ENCODE measurements at regions not wholly inside any gene's neighbourhood (a gene's known extent, or its start where the extent isn't known, plus 50 kb on each side); places are given as distances from the start of the nearest gene placed in this dataset.

GRCh38 chr5:100421360-100421759 lies 113.8 kb upstream of the FAM174A start:
- Histone ChIP-seq H3K9me3 (ENCODE audit: control insufficient read depth, low read length) (no peaks in the 10 kb centered on the region), H3K4me2 (ENCODE audit: low read length) (no peak overlapping the region), H3K27me3 (ENCODE audit: control insufficient read depth, insufficient read depth, low read length) (no peaks in the 10 kb centered on the region), H3K79me2 (no peaks in the 10 kb centered on the region), H2AFZ (no peak overlapping the region), H3K4me3 (ENCODE audit: low read depth, low read length) (no peak overlapping the region), H3K9ac (no peak overlapping the region), H3K27ac (no peak overlapping the region), H3K4me1 (no peaks in the 10 kb centered on the region), H3K36me3 (ENCODE audit: control insufficient read depth, insufficient read depth, low read length) (no peaks in the 10 kb centered on the region)
- TF ChIP-seq, protein P1, sequence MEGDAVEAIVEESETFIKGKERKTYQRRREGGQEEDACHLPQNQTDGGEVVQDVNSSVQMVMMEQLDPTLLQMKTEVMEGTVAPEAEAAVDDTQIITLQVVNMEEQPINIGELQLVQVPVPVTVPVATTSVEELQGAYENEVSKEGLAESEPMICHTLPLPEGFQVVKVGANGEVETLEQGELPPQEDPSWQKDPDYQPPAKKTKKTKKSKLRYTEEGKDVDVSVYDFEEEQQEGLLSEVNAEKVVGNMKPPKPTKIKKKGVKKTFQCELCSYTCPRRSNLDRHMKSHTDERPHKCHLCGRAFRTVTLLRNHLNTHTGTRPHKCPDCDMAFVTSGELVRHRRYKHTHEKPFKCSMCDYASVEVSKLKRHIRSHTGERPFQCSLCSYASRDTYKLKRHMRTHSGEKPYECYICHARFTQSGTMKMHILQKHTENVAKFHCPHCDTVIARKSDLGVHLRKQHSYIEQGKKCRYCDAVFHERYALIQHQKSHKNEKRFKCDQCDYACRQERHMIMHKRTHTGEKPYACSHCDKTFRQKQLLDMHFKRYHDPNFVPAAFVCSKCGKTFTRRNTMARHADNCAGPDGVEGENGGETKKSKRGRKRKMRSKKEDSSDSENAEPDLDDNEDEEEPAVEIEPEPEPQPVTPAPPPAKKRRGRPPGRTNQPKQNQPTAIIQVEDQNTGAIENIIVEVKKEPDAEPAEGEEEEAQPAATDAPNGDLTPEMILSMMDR (IDR thresholded peaks at IDR 0.05), result no peak

DNA sequence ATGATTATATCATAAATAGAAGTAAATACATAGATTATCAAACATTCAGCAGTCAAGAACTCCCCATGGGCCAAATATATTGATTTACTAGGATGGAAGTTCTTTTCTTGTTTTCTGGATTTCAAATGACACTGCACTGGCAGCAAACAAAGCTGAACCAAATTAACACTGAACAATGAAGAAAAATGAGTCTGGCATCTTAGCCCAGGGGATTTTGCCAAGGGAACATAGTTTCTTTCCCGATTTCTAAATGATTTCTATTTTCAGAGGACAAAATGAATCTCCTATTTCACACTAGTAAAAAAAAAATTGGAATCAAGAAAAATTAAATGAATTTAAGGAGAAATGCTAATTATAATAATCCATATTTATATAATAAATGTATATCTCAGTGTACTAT lies 116.9 kb upstream of the FAM174A start:
- Histone ChIP-seq H2AFZ (no peak overlapping the region), H3K4me2 (ENCODE audit: low read length) (no peak overlapping the region), H3K9ac (no peak overlapping the region), H3K27me3 (ENCODE audit: control insufficient read depth, insufficient read depth, low read length) (no peaks in the 10 kb centered on the region), H3K9me3 (ENCODE audit: control insufficient read depth, low read length) (no peaks in the 10 kb centered on the region), H3K79me2 (no peaks in the 10 kb centered on the region), H3K27ac (no peak overlapping the region), H3K36me3 (ENCODE audit: control insufficient read depth, insufficient read depth, low read length) (no peaks in the 10 kb centered on the region), H3K4me3 (ENCODE audit: low read depth, low read length) (no peak overlapping the region), H3K4me1 (no peaks in the 10 kb centered on the region)
- TF ChIP-seq, protein P1 (IDR thresholded peaks at IDR 0.05), result no peak

GRCh38 chr5:100409660-100410151 lies 125.5 kb upstream of the FAM174A start:
- Histone ChIP-seq H2AFZ (no peak overlapping the region), H3K9me3 (ENCODE audit: control insufficient read depth, low read length) (no peaks in the 10 kb centered on the region), H3K4me1 (no peaks in the 10 kb centered on the region), H3K4me3 (ENCODE audit: low read depth, low read length) (no peak overlapping the region), H3K36me3 (ENCODE audit: control insufficient read depth, insufficient read depth, low read length) (no peaks in the 10 kb centered on the region), H3K9ac (no peak overlapping the region), H3K27me3 (ENCODE audit: control insufficient read depth, insufficient read depth, low read length) (no peaks in the 10 kb centered on the region), H3K79me2 (no peaks in the 10 kb centered on the region), H3K27ac (no peak overlapping the region), H3K4me2 (ENCODE audit: low read length) (no peak overlapping the region)
- TF ChIP-seq, protein P1 (IDR thresholded peaks at IDR 0.05), result no peak

GRCh38 chr5:100407053-100407452 lies 128.1 kb upstream of the FAM174A start:
- H3K36me3 ChIP-seq (ENCODE audit: control insufficient read depth, insufficient read depth, low read length), result no peaks in the 10 kb centered on the region
- no peaks in the 10 kb centered on the region for H3K27me3 ChIP-seq (ENCODE audit: control insufficient read depth, insufficient read depth, low read length)
- H2AFZ ChIP-seq, result no peak overlapping the region
- no peak overlapping the region for H3K4me2 ChIP-seq (ENCODE audit: low read length)
- H3K79me2 ChIP-seq, result no peaks in the 10 kb centered on the region
- H3K27ac ChIP-seq, result no peak overlapping the region
- no peaks in the 10 kb centered on the region for H3K4me1 ChIP-seq
- no peaks in the 10 kb centered on the region for H3K9me3 ChIP-seq (ENCODE audit: control insufficient read depth, low read length)
- TF ChIP-seq, protein P1 (IDR thresholded peaks at IDR 0.05), result no peak
- H3K9ac ChIP-seq, result no peak overlapping the region
- no peak overlapping the region for H3K4me3 ChIP-seq (ENCODE audit: low read depth, low read length)

DNA sequence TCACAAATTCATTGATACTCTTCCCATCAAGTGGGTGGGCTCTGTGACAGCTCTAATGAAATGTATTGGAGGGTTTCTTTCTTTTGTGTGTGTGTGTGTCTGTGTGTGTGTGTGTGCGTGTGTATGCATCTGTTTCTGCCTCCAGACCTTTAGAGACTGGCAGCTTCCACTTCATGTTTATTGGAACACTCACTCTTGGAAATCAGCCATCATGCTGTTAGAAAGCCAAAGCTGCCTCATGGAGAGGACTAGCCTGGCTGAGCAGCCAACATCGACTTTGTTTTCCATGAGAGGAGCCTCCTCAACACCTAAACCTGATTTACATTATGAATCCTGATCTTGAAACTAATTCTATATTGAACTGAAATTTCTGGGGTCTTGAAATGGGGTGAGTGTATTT lies 128.5 kb upstream of the FAM174A start:
- Histone ChIP-seq H3K9ac (no peak overlapping the region), H3K79me2 (no peaks in the 10 kb centered on the region), H3K27me3 (ENCODE audit: control insufficient read depth, insufficient read depth, low read length) (no peaks in the 10 kb centered on the region), H3K4me1 (no peaks in the 10 kb centered on the region), H3K4me3 (ENCODE audit: low read depth, low read length) (no peak overlapping the region), H3K4me2 (ENCODE audit: low read length) (no peak overlapping the region), H3K36me3 (ENCODE audit: control insufficient read depth, insufficient read depth, low read length) (no peaks in the 10 kb centered on the region), H2AFZ (no peak overlapping the region), H3K27ac (no peak overlapping the region), H3K9me3 (ENCODE audit: control insufficient read depth, low read length) (no peaks in the 10 kb centered on the region)
- TF ChIP-seq, protein P1 (IDR thresholded peaks at IDR 0.05), result no peak
